Kidney (tissue), 13 donors: ENCODE measurements at regions not wholly inside any gene's neighbourhood (a gene's known extent, or its start where the extent isn't known, plus 50 kb on each side); places are given as distances from the start of the nearest gene placed in this dataset.

Source experiments
- DNase-seq, 5 donors: peaks; one replicate each; pipeline ENCODE4 v3.0.0-alpha.2; 2013 to 2020
- FAIRE-seq: peaks from 2 replicates; lab custom pipeline; 2012; peaks lifted over from hg19 to GRCh38; lab: Jason Lieb, UNC
- H3K27ac ChIP-seq, 2 donors: one replicate each; pipeline ENCODE4 v1.7.0; 2013; ENCODE audit warnings: low read depth in 2 of 2, low read length in 2 of 2, inconsistent platforms in 1 of 2
- H3K27me3 ChIP-seq: one replicate; pipeline ENCODE4 v1.7.1; 2013; ENCODE audit warnings: low read length, inconsistent platforms; ENCODE audit not compliant: control insufficient read depth, insufficient read depth
- H3K36me3 ChIP-seq, 3 donors: one replicate each; pipeline versions ENCODE4 v1.7.0 to v1.7.1; 2013; ENCODE audit warnings: low read length in 3 of 3, control low read depth in 1 of 3, inconsistent platforms in 1 of 3; ENCODE audit not compliant: insufficient read depth in 3 of 3, control insufficient read depth in 2 of 3
- H3K4me1 ChIP-seq, 3 donors: one replicate each; pipeline versions ENCODE4 v1.7.0 to v1.7.1; 2013; ENCODE audit warnings: low read length in 3 of 3, inconsistent platforms in 1 of 3, low read depth in 1 of 3; ENCODE audit not compliant: control insufficient read depth in 2 of 3, insufficient read depth in 2 of 3
- H3K4me3 ChIP-seq, 3 donors: one replicate each; pipeline versions ENCODE4 v1.7.0 to v1.8.1; 2013; ENCODE audit warnings: low read length in 3 of 3, control low read depth in 1 of 3, inconsistent platforms in 1 of 3
- H3K9ac ChIP-seq, 3 donors: one replicate each; pipeline versions ENCODE4 v1.7.0 to v1.7.1; 2013; ENCODE audit warnings: low read length in 3 of 3, control low read depth in 1 of 3, inconsistent platforms in 1 of 3
- H3K9me3 ChIP-seq, 3 donors: one replicate each; pipeline versions ENCODE4 v1.7.0 to v1.7.1; 2013; ENCODE audit warnings: low read length in 3 of 3, control low read depth in 1 of 3, inconsistent platforms in 1 of 3; ENCODE audit not compliant: control insufficient read depth in 2 of 3, insufficient read depth in 1 of 3
- intact Hi-C: fragments of 100-400 bp; cut with DNase I; formaldehyde crosslinking; loops from one replicate; pipeline ENCODE4 v1.11.1; 2022
- TF ChIP-seq, protein P1 (sequence below): IDR thresholded peaks from 3 replicates; pipeline ENCODE4 v1.5.1; 2012; ENCODE audit warnings: mild to moderate bottlenecking, moderate library complexity, borderline replicate concordance; ENCODE audit not compliant: insufficient read depth; ENCODE audit errors: extremely low read depth
- donor health status: control.
- donor health status: control.
- donor health status: control.
- donor health status: control.
- donor health status: control.
- donor health status: DM: yes; HTN: yes; CAD: no.
- donor health status: Normal renal cell carcinoma (clear cell type).

DNA sequence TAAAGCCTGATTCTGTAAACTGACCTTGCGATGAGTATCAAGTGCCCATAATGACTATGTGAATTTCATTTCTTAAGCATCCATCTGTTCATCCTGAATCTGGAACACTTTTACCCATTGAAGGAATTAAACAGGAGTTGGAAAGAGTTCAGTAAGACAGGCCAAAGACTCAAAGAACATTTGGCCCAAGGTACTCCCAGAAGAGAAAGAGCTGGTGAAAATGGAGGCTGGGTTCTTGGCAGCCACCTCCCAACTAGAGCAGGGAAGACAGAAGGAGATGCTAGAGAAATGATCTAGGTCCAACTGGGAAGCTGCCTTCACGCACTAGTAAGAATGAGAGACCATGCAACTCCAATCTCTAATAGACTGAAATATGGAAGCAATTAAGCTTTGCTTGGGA, 57.1 kb upstream of the ADRA1D start:
- H3K27me3 ChIP-seq, result no peaks in the 10 kb centered on the region
- DNase-seq (no peak), FAIRE-seq (no peak)
- intact Hi-C loops, result no loop called here
- no peak overlapping the region for H3K9ac ChIP-seq
- H3K9me3 ChIP-seq, result peaks cover 0 to 8% (median 0%) of the 10 kb centered on the region in 3 donors
- H3K27ac ChIP-seq, result no peak overlapping the region
- no peaks in the 10 kb centered on the region for H3K4me1 ChIP-seq
- TF ChIP-seq, protein P1, sequence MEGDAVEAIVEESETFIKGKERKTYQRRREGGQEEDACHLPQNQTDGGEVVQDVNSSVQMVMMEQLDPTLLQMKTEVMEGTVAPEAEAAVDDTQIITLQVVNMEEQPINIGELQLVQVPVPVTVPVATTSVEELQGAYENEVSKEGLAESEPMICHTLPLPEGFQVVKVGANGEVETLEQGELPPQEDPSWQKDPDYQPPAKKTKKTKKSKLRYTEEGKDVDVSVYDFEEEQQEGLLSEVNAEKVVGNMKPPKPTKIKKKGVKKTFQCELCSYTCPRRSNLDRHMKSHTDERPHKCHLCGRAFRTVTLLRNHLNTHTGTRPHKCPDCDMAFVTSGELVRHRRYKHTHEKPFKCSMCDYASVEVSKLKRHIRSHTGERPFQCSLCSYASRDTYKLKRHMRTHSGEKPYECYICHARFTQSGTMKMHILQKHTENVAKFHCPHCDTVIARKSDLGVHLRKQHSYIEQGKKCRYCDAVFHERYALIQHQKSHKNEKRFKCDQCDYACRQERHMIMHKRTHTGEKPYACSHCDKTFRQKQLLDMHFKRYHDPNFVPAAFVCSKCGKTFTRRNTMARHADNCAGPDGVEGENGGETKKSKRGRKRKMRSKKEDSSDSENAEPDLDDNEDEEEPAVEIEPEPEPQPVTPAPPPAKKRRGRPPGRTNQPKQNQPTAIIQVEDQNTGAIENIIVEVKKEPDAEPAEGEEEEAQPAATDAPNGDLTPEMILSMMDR, result no peak
- H3K36me3 ChIP-seq, result no peaks in the 10 kb centered on the region
- H3K4me3 ChIP-seq, result no peak overlapping the region

DNA sequence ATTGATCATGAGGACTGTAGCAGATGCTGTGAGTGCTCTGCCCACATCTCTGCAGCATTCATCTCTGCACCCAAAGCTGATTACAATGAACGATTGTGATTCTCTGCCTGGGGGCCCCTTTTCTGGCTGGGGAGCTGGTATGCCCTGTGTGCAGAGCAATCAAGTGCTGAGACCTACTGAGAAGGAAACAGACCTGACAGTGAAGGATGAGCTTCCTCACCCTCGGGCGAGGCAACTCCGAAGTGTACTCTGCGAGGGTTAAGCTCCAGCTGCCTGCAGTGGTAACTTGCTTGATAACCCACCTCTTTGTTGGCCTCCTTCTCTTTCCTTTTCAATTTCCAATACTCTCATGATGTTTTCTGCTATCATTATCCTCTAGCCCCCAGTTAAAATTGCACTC, 56.0 kb upstream of the ADRA1D start:
- H3K36me3 ChIP-seq, result no peaks in the 10 kb centered on the region
- no peaks in the 10 kb centered on the region for H3K4me1 ChIP-seq
- H3K4me3 ChIP-seq, result no peak overlapping the region
- intact Hi-C loops, result no loop called here
- no peak overlapping the region for H3K9ac ChIP-seq
- no peaks in the 10 kb centered on the region for H3K27me3 ChIP-seq
- DNase-seq (no peak), FAIRE-seq (no peak)
- H3K9me3 ChIP-seq, result no peaks in the 10 kb centered on the region
- TF ChIP-seq, protein P1, result no peak
- no peak overlapping the region for H3K27ac ChIP-seq

DNA sequence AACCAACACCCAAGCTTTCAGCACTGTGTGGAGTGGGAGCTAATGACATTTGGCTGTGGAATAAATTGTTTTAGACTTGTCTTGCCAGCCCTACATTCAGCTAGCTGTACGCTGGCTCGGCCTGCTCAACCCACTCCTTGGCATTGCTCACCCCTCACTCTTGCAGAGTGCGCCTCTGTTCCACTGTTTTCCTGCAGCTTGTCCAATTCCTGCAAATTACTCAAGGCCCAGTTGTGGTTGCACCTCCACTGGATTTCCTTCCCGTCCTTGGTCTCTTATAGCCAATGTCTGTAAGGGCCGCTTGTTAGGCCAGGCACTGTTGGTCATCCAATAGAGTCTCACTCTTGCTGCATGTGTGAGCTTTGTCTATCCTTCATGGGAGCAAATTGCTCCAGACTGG, 55.5 kb upstream of the ADRA1D start:
- H3K36me3 ChIP-seq, result no peaks in the 10 kb centered on the region
- no peak overlapping the region for H3K27ac ChIP-seq
- TF ChIP-seq, protein P1, result no peak
- H3K4me3 ChIP-seq, result no peak overlapping the region
- DNase-seq, result no peak
- no peak overlapping the region for H3K9ac ChIP-seq
- no peaks in the 10 kb centered on the region for H3K27me3 ChIP-seq
- FAIRE-seq, result no peak
- H3K9me3 ChIP-seq, result no peaks in the 10 kb centered on the region
- H3K4me1 ChIP-seq, result no peaks in the 10 kb centered on the region
- intact Hi-C loops, result no loop called here

DNA sequence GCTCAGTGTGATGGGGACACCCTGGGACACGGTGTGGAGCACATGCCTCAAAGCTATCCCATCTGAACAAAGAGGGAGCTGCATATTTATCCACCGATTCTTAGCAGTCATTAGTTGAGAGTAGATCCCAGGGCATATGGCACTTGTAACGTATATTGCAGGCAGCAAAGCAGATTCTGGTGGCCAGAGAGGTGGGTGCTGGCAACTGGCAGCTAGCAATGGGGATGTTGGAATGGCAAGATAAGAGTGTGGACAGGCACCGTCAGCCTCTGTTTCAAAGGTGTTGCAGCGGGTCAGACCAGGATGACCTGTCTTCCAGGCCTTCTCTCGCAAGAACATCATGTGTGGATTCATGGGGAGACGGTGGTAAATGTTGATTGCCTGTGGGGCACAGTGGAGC, 54.0 kb upstream of the ADRA1D start:
- Histone ChIP-seq H3K4me1 (no peaks in the 10 kb centered on the region), H3K36me3 (no peaks in the 10 kb centered on the region), H3K9me3 (no peaks in the 10 kb centered on the region), H3K9ac (no peak overlapping the region), H3K4me3 (no peak overlapping the region), H3K27me3 (no peaks in the 10 kb centered on the region), H3K27ac (no peak overlapping the region)
- DNase-seq (no peak), FAIRE-seq (no peak)
- TF ChIP-seq, protein P1, result no peak
- intact Hi-C loops, result no loop called here
